ENCODE measurements at regions not wholly inside any gene's neighbourhood (a gene's known extent, or its start where the extent isn't known, plus 50 kb on each side); places are given as distances from the start of the nearest gene placed in this dataset.

GRCh38 chr4:54359919-54360650 lies 131.0 kb downstream of the PDGFRA start:
- Histone ChIP-seq H3K27ac (no peak overlapping the region), H3K27me3 (no peaks in the 10 kb centered on the region), H3K9me3 (no peaks in the 10 kb centered on the region), H3K4me1 (no peaks in the 10 kb centered on the region), H3K4me3 (no peak overlapping the region), H3K36me3 (ENCODE audit: low read depth, missing control alignments) (no peaks in the 10 kb centered on the region)
- WGBS, 2 donors, result 58% methylated on average over 5 of the region's 5 CpGs
- TF ChIP-seq, protein P1, sequence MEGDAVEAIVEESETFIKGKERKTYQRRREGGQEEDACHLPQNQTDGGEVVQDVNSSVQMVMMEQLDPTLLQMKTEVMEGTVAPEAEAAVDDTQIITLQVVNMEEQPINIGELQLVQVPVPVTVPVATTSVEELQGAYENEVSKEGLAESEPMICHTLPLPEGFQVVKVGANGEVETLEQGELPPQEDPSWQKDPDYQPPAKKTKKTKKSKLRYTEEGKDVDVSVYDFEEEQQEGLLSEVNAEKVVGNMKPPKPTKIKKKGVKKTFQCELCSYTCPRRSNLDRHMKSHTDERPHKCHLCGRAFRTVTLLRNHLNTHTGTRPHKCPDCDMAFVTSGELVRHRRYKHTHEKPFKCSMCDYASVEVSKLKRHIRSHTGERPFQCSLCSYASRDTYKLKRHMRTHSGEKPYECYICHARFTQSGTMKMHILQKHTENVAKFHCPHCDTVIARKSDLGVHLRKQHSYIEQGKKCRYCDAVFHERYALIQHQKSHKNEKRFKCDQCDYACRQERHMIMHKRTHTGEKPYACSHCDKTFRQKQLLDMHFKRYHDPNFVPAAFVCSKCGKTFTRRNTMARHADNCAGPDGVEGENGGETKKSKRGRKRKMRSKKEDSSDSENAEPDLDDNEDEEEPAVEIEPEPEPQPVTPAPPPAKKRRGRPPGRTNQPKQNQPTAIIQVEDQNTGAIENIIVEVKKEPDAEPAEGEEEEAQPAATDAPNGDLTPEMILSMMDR (IDR thresholded peaks at IDR 0.05), result no peak
- TF ChIP-seq POLR2A (IDR thresholded peaks at IDR 0.05), result no peak
- intact Hi-C loops (cut with DNase I; ENCODE audit: low total_unique reads), result no loop called here
- no peak for DNase-seq

DNA sequence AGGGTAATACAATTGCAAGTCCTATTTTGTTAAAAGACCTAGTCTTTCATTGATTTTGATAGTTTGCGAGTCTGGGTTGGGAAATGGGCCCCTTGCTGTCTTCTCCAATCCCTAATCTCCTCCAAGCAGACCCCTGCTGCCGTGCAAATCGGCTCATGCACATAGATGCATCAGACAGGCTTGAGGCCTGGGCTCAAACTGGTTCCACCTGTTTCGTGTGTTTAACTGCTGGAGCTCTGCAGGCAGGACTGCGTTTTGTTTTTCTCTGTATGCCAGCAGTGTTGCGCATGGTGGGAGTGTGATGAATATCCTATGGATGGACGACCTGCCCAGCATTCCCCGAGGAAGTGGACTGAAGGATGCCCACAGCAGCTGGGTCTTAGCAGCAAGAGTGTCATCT lies 133.9 kb downstream of the PDGFRA start:
- no peak overlapping the region for H3K4me3 ChIP-seq
- H3K9me3 ChIP-seq, result no peaks in the 10 kb centered on the region
- DNase-seq, result no peak
- WGBS, 2 donors, result 71 to 85% methylated on average over 8 of the region's 8 CpGs
- no peaks in the 10 kb centered on the region for H3K27me3 ChIP-seq
- no peaks in the 10 kb centered on the region for H3K4me1 ChIP-seq
- H3K27ac ChIP-seq, result no peak overlapping the region
- H3K36me3 ChIP-seq (ENCODE audit: low read depth, missing control alignments), result no peaks in the 10 kb centered on the region
- TF ChIP-seq, protein P1 (IDR thresholded peaks at IDR 0.05), result no peak
- no peak for TF ChIP-seq POLR2A (IDR thresholded peaks at IDR 0.05)
- intact Hi-C loops (cut with DNase I; ENCODE audit: low total_unique reads), result no loop called here

- DNase-seq, result no peak
- no peak overlapping the region for H3K27ac ChIP-seq
- no peak for TF ChIP-seq POLR2A (IDR thresholded peaks at IDR 0.05)
- TF ChIP-seq, protein P1 (IDR thresholded peaks at IDR 0.05), result no peak
- H3K4me3 ChIP-seq, result no peak overlapping the region
- WGBS, 2 donors, result 67 to 85% methylated on average over 3 of the region's 3 CpGs
- no peaks in the 10 kb centered on the region for H3K4me1 ChIP-seq
- intact Hi-C loops (cut with DNase I; ENCODE audit: low total_unique reads), result no loop called here
- no peaks in the 10 kb centered on the region for H3K27me3 ChIP-seq
- no peaks in the 10 kb centered on the region for H3K36me3 ChIP-seq (ENCODE audit: low read depth, missing control alignments)
- H3K9me3 ChIP-seq, result no peaks in the 10 kb centered on the region
Observed at GRCh38 chr4:54365691-54366090, 136.6 kb downstream of the PDGFRA start.

DNA sequence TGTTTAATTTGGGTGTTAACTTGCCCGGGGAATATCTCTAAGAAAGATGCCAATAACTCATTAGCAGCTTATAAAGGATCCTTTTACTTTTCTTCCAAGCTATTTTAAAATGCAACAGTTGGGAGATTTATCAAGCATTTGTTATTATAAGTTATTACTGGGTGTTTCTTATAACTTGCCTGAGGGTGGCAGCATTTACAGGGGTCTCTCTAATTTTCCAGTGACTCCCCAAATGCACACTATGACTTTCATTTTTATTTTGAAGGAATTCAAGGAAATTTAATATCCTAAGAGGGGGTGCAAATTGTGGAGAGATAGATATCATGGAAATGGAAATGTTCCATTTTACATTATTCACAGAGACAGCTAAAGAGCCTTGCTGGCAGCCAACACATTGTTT lies 138.0 kb downstream of the PDGFRA start:
- WGBS, 2 donors, result 71 to 76% methylated on average over 1 of the region's 1 CpG
- TF ChIP-seq, protein P1 (IDR thresholded peaks at IDR 0.05), result no peak
- TF ChIP-seq POLR2A (IDR thresholded peaks at IDR 0.05), result no peak
- H3K27ac ChIP-seq, result no peak overlapping the region

More for the DNA sequence above, 138.0 kb downstream of the PDGFRA start:
- intact Hi-C loops (cut with DNase I; ENCODE audit: low total_unique reads), result no loop called here
- H3K4me3 ChIP-seq, result no peak overlapping the region
- no peaks in the 10 kb centered on the region for H3K36me3 ChIP-seq (ENCODE audit: low read depth, missing control alignments)
- no peaks in the 10 kb centered on the region for H3K27me3 ChIP-seq
- no peak for DNase-seq
- H3K4me1 ChIP-seq, result no peaks in the 10 kb centered on the region
- no peaks in the 10 kb centered on the region for H3K9me3 ChIP-seq
